T follicular helper cell (primary cell): ENCODE measurements at regions not wholly inside any gene's neighbourhood (a gene's known extent, or its start where the extent isn't known, plus 50 kb on each side); places are given as distances from the start of the nearest gene placed in this dataset.

Source experiments
- DNase-seq: peaks from one replicate; pipeline ENCODE4 v3.0.0-alpha.2; 2020; ENCODE audit warnings: low read depth

- no peak for DNase-seq
Observed at GRCh38 chr4:129883996-129884395, 788.0 kb downstream of the C4orf33 start.

- no peak for DNase-seq
Observed at GRCh38 chr4:129897111-129897510, 801.2 kb downstream of the C4orf33 start.

GRCh38 chr4:129899849-129900248, 803.9 kb downstream of the C4orf33 start:
- no peak for DNase-seq

GRCh38 chr4:129900430-129900953, 804.5 kb downstream of the C4orf33 start:
- DNase-seq: no peak

- no peak for DNase-seq
Observed at GRCh38 chr4:129901205-129901604, 805.3 kb downstream of the C4orf33 start.

DNA sequence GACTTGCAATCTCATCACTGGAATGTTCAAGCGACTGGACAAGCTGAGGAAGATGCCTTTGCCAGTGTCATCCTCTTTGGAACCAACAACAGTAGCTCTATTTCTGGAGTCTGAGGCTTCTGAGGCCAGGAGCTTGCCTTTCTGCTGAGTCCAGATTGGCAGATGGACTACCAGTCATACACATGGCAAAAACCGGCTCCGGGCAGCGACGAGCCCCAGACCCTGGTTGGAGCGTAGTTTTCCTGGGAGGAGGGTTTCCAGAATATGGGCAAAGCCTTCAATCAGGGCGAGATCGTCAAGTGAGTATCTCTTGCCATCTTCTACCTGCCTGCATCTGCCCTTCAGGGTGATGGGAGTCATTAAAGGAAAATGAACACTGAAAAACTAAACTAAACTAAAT, 807.9 kb downstream of the C4orf33 start:
- no peak for DNase-seq

DNA sequence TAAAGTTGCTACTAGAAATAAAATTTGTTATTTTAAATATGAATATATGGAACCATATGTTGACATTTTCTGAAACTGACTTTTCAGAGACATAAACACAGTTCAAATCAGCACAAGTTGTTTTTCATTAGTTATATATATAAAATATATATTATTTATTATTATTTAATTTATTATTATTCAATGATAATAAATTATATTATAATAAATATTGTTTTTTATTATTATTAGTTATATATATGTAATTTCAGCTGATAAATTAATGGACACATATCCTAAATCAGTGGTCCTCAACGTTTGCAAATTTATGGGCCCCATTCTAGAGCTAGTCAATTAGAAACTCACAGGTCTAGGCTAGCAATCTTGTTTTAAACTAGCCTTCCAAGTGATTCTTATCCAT, 809.3 kb downstream of the C4orf33 start:
- no peak for DNase-seq

DNA sequence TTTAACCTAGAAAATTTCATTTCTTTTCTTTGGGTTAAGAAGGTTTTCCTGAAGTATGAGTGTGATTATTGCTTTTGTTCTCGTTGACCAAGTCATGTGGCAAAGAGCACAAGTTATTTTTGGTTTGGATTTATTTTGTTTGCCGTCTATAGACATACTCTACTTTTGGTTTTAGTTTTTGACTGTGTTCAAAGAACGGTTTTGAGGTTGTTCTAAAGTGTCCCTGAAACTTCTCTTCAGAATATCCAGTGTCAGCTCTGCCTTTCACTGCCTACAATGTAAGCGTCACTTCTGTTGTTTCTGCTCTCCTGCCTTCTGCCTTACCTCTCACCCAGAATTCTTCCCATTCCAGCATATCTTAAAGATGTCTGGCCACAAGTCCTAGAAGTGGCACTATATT, 812.2 kb downstream of the C4orf33 start:
- DNase-seq: no peak

DNA sequence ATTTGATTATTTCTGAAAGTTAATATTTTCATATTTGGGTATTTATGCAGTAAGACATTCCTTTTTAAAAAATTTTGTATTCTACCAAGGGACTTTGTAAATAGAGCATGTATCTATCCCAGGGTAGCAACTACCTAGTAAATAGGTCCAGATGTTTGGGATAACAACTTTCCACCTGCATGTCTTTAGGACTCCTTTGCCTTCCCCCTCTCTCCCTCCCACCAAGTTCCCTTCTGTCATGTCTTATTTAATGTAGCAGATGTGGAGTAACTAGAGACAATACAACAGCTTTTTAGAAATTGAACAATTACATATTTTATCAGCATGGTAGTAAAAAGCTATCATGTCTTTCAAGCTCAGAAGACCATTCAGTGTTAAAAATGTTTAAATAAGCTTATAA, 821.0 kb downstream of the C4orf33 start:
- DNase-seq: no peak

GRCh38 chr4:129917651-129918050, 821.7 kb downstream of the C4orf33 start:
- DNase-seq: no peak

DNA sequence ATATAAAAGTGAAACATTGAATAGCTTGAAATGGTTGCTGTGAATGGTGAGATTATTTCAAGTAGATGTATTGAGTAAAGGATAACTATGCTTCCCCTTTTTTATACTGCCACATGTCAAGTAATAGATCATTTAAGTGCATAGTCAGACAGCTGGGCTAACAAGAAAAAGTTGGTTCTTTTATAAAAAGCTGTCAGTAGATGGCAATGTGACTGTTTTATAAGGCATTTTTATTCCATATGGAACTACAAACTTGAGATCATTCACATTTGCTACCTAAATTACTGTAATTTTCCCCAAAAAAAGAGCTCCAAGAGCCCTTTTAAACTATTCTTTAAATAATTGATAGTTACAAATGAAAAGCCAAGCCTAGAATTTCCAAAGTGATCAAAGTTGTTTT, 831.0 kb downstream of the C4orf33 start:
- DNase-seq: no peak

GRCh38 chr4:129929052-129929451, 833.1 kb downstream of the C4orf33 start:
- no peak for DNase-seq

- DNase-seq: no peak
Observed at GRCh38 chr4:129929984-129930383, 834.0 kb downstream of the C4orf33 start.

GRCh38 chr4:129950217-129950616, 854.3 kb downstream of the C4orf33 start:
- DNase-seq: no peak

DNA sequence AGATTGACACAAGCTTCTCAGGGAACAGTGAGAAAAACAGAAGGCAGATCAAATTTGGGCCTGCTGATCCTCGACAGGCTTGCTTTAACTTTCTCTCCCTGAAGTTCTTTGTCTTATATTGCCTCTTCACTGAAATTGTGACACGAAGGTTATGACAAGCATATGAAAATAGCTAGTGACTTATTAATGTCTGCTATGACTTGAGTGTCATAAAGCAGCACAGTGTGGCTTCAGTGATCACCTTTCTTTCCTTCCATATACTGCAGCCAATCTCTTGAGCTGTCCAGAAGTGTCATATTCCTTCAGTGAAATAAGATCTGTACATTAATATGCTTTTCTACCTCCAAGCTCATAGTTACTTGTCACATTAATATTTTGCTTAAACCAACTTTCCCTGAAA, 870.2 kb downstream of the C4orf33 start:
- DNase-seq: no peak

- DNase-seq: no peak
Observed at GRCh38 chr4:129968366-129968765, 872.4 kb downstream of the C4orf33 start.

DNA sequence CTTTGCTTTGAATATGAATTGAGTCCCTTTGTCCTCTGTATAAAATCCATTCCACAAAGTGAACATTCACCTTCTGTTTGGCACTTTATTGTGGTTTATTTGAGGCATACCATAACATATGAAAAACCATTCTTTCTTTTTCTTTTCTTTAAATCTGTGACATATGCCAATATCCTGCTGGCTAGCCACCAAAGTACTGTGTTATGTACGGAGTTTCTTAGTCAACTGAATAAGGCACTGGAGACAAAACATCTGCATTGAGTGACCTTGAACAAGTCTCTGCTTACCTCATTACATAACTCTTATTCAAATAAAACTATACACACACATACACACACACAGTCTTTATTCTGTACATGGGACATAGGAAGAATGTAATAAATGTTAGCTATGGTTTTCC, 872.8 kb downstream of the C4orf33 start:
- no peak for DNase-seq

GRCh38 chr4:129970801-129971200, 874.8 kb downstream of the C4orf33 start:
- no peak for DNase-seq

DNA sequence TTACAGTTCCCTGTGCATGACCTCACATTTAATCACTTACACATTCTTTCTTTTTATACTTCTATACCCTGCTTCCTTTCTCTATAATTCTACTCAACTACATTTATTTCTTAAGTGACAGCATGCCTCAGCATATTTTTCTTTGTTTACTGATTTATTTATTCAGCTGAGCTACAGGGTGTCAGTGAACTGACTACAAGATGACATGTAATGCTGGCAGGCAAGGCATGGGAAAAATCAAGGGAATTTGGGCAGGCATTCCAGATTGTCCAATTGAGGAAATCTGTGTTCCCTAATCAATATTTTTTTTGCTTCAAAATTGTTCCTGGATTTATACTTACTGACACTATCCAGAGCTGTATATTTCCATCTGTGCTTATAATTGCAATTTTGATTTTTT, 875.5 kb downstream of the C4orf33 start:
- DNase-seq: no peak

GRCh38 chr4:129972257-129972656, 876.3 kb downstream of the C4orf33 start:
- DNase-seq: no peak

- no peak for DNase-seq
Observed at GRCh38 chr4:129974730-129975129, 878.8 kb downstream of the C4orf33 start.

- no peak for DNase-seq
Observed at GRCh38 chr4:129978315-129978714, 882.4 kb downstream of the C4orf33 start.

GRCh38 chr4:129988957-129989356, 893.0 kb downstream of the C4orf33 start:
- DNase-seq: no peak

GRCh38 chr4:129994715-129995114, 898.8 kb downstream of the C4orf33 start:
- DNase-seq: no peak
